ENCODE measurements at regions not wholly inside any gene's neighbourhood (a gene's known extent, or its start where the extent isn't known, plus 50 kb on each side); places are given as distances from the start of the nearest gene placed in this dataset.
A peak's percentile ranks its signal among the peaks of the same experiment; 100 is the strongest.
"Not testable (repeated sequence)": the region's sequence is repeated elsewhere in the genome, so short reads cannot be mapped to it uniquely, and the experiment has no call there.

DNA sequence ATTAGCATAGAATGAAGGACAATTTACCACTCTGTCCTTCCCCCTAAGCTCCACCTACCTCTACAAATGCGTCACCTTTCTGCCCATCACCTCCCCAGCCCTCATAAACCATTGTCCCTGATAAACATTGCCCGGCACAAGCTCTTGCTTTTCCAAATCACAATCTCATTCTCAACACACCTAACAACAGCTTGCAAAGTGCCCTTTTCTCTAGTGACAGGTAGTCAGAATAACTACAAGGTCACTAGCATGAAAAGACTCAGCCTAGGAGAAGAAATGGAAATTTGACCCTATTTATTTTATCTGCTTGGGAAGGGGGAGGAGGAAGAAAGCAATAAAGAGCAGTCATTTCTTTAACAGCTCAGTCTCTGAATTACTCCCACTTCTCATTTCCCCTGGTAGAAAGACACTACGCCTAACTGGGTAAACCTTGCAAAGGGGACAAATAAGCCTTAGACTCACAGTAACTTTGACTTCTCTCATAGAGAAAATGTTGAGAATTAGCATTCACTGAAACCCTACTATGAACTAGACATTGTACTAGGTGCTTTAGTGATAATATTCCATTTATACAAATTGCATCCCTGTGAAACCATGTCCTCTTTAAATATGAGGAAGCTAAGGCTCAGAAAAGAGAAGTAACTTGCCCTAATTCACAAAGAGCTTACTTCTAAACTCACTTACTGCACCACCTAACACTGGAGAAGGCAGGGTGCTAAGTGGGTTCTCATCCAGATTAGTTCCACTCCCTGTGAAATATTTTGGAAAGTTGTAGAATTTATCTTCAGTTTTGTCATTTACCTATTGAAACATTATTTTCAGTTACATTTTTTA lies 116.2 kb upstream of the FNDC3A start:
- Mint-ChIP-seq H3K27me3 (no peaks in the 10 kb centered on the region), H3K36me3 (ENCODE audit: insufficient read depth) (no peaks in the 10 kb centered on the region), H3K27ac (no peak overlapping the region), H3K4me1 (ENCODE audit: low read depth in 2 of 2) (peaks cover 0 to 3% of the 10 kb centered on the region in 2 donors), H3K4me3 (no peak overlapping the region), H3K9me3 (no peaks in the 10 kb centered on the region)
- DNase-seq = no peak
- ATAC-seq (replicated peaks) = no peak

DNA sequence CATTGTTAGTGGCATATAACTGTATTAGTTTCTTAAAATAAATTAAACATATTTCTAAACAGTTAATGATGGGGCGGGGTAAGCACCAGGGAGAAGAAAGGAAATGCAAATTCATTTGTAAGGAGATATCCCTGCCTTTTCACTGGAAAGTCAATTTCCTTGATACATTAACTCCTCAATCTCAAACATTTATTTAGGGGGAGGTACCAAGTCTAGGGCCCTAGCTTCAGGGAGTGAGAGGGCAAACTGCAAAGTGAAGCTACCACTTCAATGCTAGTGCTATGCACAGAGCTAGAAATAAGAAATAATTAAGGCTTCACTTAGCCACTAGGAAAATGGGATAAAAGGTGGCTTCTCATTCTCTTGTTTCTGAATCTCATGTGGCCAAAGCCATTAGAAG lies 115.3 kb upstream of the FNDC3A start:
- no peaks in the 10 kb centered on the region for H3K9me3 Mint-ChIP-seq
- H3K4me3 Mint-ChIP-seq = no peak overlapping the region
- no peaks in the 10 kb centered on the region for H3K36me3 Mint-ChIP-seq (ENCODE audit: insufficient read depth)
- no peak overlapping the region for H3K27ac Mint-ChIP-seq
- DNase-seq = no peak
- no peak for ATAC-seq (replicated peaks)
- peaks cover 0 to 3% of the 10 kb centered on the region in 2 donors for H3K4me1 Mint-ChIP-seq (ENCODE audit: low read depth in 2 of 2)
- no peaks in the 10 kb centered on the region for H3K27me3 Mint-ChIP-seq

- H3K36me3 Mint-ChIP-seq (ENCODE audit: insufficient read depth) = no peaks in the 10 kb centered on the region
- no peak overlapping the region for H3K27ac Mint-ChIP-seq
- H3K9me3 Mint-ChIP-seq = no peaks in the 10 kb centered on the region
- no peak overlapping the region for H3K4me3 Mint-ChIP-seq
- peaks cover 0 to 3% of the 10 kb centered on the region in 2 donors for H3K4me1 Mint-ChIP-seq (ENCODE audit: low read depth in 2 of 2)
- DNase-seq (no peak), ATAC-seq (replicated peaks) (no peak)
- H3K27me3 Mint-ChIP-seq = no peaks in the 10 kb centered on the region
These were observed 113.1 kb upstream of the FNDC3A start for GRCh38 chr13:48862572-48862971.

DNA sequence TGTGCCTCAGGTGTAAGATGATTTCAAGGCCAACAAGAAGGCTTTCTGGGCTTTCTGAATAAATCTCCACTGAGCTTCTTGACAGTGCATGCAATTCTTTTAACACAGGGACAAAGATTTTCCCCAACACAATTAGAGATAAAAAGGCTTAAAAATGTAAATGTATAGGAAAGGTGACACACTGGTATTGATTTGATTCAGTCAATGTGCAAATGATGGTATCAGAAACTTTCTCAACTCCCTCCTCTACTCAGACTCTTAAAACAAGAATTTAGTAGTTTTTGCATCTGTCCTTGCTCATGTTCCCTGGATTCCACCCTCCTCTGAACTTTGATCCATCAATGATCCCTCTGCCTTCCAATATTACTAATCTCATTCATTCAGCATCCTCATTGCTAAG lies 111.6 kb upstream of the FNDC3A start:
- Mint-ChIP-seq H3K9me3 (no peaks in the 10 kb centered on the region), H3K36me3 (ENCODE audit: insufficient read depth) (no peaks in the 10 kb centered on the region), H3K27me3 (no peaks in the 10 kb centered on the region), H3K4me1 (ENCODE audit: low read depth in 2 of 2) (no peaks in the 10 kb centered on the region), H3K4me3 (no peak overlapping the region), H3K27ac (no peak overlapping the region)
- ATAC-seq (replicated peaks) (no peak), DNase-seq (no peak)

- ATAC-seq (replicated peaks) = no peak
- Mint-ChIP-seq H3K9me3 (no peaks in the 10 kb centered on the region), H3K27me3 (no peaks in the 10 kb centered on the region), H3K36me3 (ENCODE audit: insufficient read depth) (no peaks in the 10 kb centered on the region), H3K4me3 (no peak overlapping the region), H3K4me1 (ENCODE audit: low read depth in 2 of 2) (no peaks in the 10 kb centered on the region), H3K27ac (no peak overlapping the region)
- DNase-seq = no peak
These were observed 109.5 kb upstream of the FNDC3A start for GRCh38 chr13:48866249-48866648.

DNA sequence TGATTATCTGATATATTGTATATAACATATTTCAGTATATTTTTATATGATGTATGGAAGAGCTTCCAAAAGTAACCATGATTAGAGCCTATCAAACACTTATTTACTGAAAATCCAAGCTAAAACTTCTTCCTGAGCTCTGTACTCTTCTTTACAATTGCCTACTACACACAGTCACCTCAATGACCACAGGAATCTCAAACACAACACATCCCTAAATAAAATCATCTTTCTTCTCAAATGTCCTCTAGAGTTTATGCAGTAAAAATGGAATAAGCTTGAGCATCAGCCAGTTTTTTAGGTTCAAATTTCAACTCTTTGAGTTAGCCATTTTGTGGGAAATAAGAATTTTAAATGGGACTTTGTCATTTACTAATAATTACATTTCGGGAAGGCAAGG lies 102.6 kb upstream of the FNDC3A start:
- DNase-seq (no peak), ATAC-seq (replicated peaks) (no peak)
- Mint-ChIP-seq H3K36me3 (ENCODE audit: insufficient read depth) (no peaks in the 10 kb centered on the region), H3K4me1 (ENCODE audit: low read depth in 2 of 2) (no peaks in the 10 kb centered on the region), H3K27me3 (peaks cover 17 to 30% of the 10 kb centered on the region in 2 donors), H3K9me3 (no peaks in the 10 kb centered on the region), H3K4me3 (no peak overlapping the region), H3K27ac (no peak overlapping the region)

DNA sequence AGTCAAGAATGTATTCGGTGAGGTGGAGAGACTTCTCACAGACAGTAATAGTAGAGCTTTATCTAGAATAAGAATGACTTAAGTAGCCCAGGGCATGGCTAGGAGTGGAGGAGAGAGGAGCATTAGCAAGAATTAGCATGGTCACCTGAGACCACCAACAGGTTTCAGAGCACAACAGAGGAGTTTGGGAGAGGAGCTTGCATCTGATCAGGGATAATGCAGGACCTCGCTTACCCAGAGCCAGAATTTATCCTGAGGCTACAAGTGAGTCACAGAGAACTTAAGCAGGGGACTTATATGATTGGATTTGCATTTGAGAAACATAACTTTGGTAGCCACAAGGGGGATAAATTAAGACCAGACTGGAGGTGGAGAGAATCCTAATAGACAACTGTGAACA lies 102.1 kb upstream of the FNDC3A start:
- Mint-ChIP-seq H3K27me3 (peaks cover 17 to 30% of the 10 kb centered on the region in 2 donors), H3K4me1 (ENCODE audit: low read depth in 2 of 2) (no peaks in the 10 kb centered on the region), H3K4me3 (no peak overlapping the region), H3K27ac (no peak overlapping the region), H3K36me3 (ENCODE audit: insufficient read depth) (no peaks in the 10 kb centered on the region), H3K9me3 (no peaks in the 10 kb centered on the region)
- no peak for ATAC-seq (replicated peaks)
- DNase-seq = no peak

- H3K27ac Mint-ChIP-seq = no peak overlapping the region
- H3K4me1 Mint-ChIP-seq (ENCODE audit: low read depth in 2 of 2) = peaks cover 0 to 1% of the 10 kb centered on the region in 2 donors
- ATAC-seq (replicated peaks) (no peak), DNase-seq (no peak)
- peaks cover 17 to 30% of the 10 kb centered on the region in 2 donors for H3K27me3 Mint-ChIP-seq
- H3K9me3 Mint-ChIP-seq = no peaks in the 10 kb centered on the region
- H3K36me3 Mint-ChIP-seq (ENCODE audit: insufficient read depth) = no peaks in the 10 kb centered on the region
- H3K4me3 Mint-ChIP-seq = no peak overlapping the region
These were observed 101.5 kb upstream of the FNDC3A start for GRCh38 chr13:48874165-48874564.

DNA sequence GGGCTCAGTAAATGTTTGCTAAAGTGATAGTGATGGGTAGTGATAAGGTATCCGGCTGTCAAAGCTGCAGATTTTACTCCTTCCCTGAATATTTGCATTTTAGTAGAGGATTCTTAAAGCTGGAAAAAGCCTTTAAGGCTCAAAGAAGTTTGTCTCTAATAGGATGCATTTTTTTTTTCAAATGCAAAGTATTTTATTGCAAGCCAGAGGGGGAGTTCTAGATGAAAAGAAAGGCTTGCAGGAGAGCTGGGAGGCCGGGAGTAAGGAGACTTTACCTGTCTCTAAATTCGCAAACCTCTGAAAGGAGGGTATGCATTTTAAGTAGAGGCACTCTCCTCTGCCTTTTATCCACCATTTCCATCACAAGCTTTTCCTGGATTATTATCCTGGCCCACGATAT lies 100.7 kb upstream of the FNDC3A start:
- no peak for ATAC-seq (replicated peaks)
- Mint-ChIP-seq H3K9me3 (no peaks in the 10 kb centered on the region), H3K27me3 (peaks cover 17 to 30% of the 10 kb centered on the region in 2 donors), H3K27ac (no peak overlapping the region), H3K4me1 (ENCODE audit: low read depth in 2 of 2) (peaks cover 0 to 1% of the 10 kb centered on the region in 2 donors), H3K36me3 (ENCODE audit: insufficient read depth) (no peaks in the 10 kb centered on the region), H3K4me3 (no peak overlapping the region)
- DNase-seq = no peak

DNA sequence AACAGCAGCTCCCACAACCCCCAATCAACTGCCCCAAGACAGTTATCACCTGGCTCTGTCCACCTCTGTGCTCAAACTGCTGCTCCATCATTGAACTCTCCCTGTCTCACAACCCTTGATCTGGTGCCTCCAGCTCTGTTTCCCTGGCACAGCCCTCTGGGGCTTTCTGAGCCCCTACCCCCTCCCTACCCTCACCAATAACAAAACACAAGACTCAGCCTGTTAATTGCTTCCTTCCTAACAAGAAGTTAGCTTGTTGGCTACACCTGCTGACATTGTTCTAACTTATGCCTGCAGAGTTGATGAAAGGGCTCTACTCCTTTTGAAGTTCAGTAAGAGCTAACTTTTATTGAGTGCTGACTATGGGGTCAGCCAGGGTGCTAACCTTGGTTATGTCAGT lies 99.4 kb upstream of the FNDC3A start:
- ATAC-seq (replicated peaks) = no peak

GRCh38 chr13:48879432-48879831 lies 96.3 kb upstream of the FNDC3A start:
- ATAC-seq (replicated peaks) = no peak
- Mint-ChIP-seq H3K9me3 (no peaks in the 10 kb centered on the region), H3K27ac (no peak overlapping the region), H3K4me3 (no peak overlapping the region), H3K27me3 (peaks cover 11 to 17% of the 10 kb centered on the region in 2 donors), H3K36me3 (ENCODE audit: insufficient read depth) (no peaks in the 10 kb centered on the region), H3K4me1 (ENCODE audit: low read depth in 2 of 2) (peaks cover 2 to 6% of the 10 kb centered on the region in 2 donors)
- no peak for DNase-seq

More for the DNA sequence above, 99.4 kb upstream of the FNDC3A start:
- Mint-ChIP-seq H3K9me3 (no peaks in the 10 kb centered on the region), H3K4me1 (ENCODE audit: low read depth in 2 of 2) (peaks cover 0 to 5% of the 10 kb centered on the region in 2 donors), H3K27ac (no peak overlapping the region), H3K27me3 (peaks cover 17 to 30% of the 10 kb centered on the region in 2 donors), H3K4me3 (no peak overlapping the region), H3K36me3 (ENCODE audit: insufficient read depth) (no peaks in the 10 kb centered on the region)
- DNase-seq = no peak

DNA sequence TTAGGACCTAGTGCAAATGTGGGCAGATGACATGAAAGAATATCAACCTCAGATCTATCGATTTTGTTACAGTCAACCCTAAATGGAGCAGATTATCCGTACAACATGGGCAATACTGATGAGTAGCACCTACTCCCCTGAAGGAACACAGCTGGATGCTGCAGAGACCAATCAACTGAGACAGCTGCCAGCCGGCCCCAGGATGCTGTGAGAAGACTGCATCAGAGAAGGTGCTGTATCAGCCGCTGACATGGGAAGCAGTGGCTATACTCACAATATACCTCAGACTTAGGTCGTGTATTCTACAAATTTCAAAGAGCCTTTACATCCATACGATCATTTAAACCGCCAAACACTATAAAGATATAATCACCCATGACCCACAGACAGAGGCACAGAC lies 95.9 kb upstream of the FNDC3A start:
- DNase-seq = no peak

GRCh38 chr13:48883786-48884185 lies 91.9 kb upstream of the FNDC3A start:
- not testable (repeated sequence) for H3K27me3 Mint-ChIP-seq; H3K4me1 Mint-ChIP-seq (ENCODE audit: low read depth in 2 of 2); ATAC-seq (replicated peaks); H3K9me3 Mint-ChIP-seq; H3K36me3 Mint-ChIP-seq (ENCODE audit: insufficient read depth); H3K4me3 Mint-ChIP-seq; DNase-seq
- peak overlapping the region in 1 of 2 donors; percentile 87 for H3K27ac Mint-ChIP-seq

More for the DNA sequence above, 95.9 kb upstream of the FNDC3A start:
- ATAC-seq (replicated peaks) = no peak
- Mint-ChIP-seq H3K9me3 (no peaks in the 10 kb centered on the region), H3K4me3 (no peak overlapping the region), H3K27ac (no peak overlapping the region), H3K36me3 (ENCODE audit: insufficient read depth) (no peaks in the 10 kb centered on the region), H3K4me1 (ENCODE audit: low read depth in 2 of 2) (peaks cover 6 to 7% of the 10 kb centered on the region in 2 donors), H3K27me3 (peaks cover 11 to 13% of the 10 kb centered on the region in 2 donors)

DNA sequence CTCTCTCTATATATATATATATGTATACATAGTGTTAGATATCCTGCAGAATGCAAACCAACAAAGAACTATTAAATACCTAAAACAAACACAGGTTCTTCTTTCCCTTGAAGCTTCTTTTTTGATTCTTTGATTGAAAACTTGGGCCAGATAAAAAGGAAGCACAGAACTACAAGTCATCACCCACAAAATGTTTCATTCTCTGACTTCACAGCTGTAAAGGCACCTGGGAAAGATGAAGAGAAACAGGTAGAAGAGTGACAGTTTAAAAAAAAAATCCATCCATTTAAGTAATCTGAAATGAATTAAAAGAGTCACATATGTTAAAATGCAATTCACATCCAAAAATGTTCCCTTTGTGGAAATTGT lies 90.7 kb upstream of the FNDC3A start:
- H3K4me3 Mint-ChIP-seq = peak overlapping the region in 1 of 2 donors; percentile 9
- no peaks in the 10 kb centered on the region for H3K9me3 Mint-ChIP-seq
- H3K4me1 Mint-ChIP-seq (ENCODE audit: low read depth in 2 of 2) = peaks cover 5 to 9% of the 10 kb centered on the region in 2 donors
- ATAC-seq (replicated peaks) (no peak), DNase-seq (no peak)
- no peak overlapping the region for H3K27ac Mint-ChIP-seq
- no peaks in the 10 kb centered on the region for H3K27me3 Mint-ChIP-seq
- H3K36me3 Mint-ChIP-seq (ENCODE audit: insufficient read depth) = no peaks in the 10 kb centered on the region
